Tibial nerve (tissue), 4 donors: ENCODE measurements at regions not wholly inside any gene's neighbourhood (a gene's known extent, or its start where the extent isn't known, plus 50 kb on each side); places are given as distances from the start of the nearest gene placed in this dataset.

Experiments
- DNase-seq, 2 donors: peaks; one replicate each; pipeline ENCODE4 v3.0.0-alpha.2; 2019; ENCODE audit warnings: low spot score in 2 of 2
- H3K27ac ChIP-seq, 4 donors: fragments of 200-600 bp; sonication (generic) in 3 of 4; one replicate each; pipeline ENCODE4 v1.5.1; 2017 to 2019; ENCODE audit warnings: mild to moderate bottlenecking in 1 of 4
- H3K27me3 ChIP-seq, 2 donors: fragments of 200-600 bp; sonication (generic) in 1 of 2; one replicate each; pipeline versions ENCODE4 v1.5.1 to v1.6.0; 2017 to 2019
- H3K36me3 ChIP-seq, 3 donors: fragments of 200-600 bp; sonication (generic); one replicate each; pipeline ENCODE4 v1.5.1; 2018 to 2019
- H3K4me1 ChIP-seq, 4 donors: fragments of 200-600 bp; sonication (generic) in 3 of 4; one replicate each; pipeline ENCODE4 v1.5.1; 2017 to 2019
- H3K4me3 ChIP-seq, 4 donors: fragments of 200-600 bp; sonication (generic) in 3 of 4; one replicate each; pipeline ENCODE4 v1.5.1; 2017 to 2019; ENCODE audit warnings: mild to moderate bottlenecking in 1 of 4, moderate library complexity in 1 of 4
- H3K9me3 ChIP-seq, 4 donors: fragments of 200-600 bp; sonication (generic) in 3 of 4; one replicate each; pipeline ENCODE4 v1.5.1; 2017 to 2019
- EP300 ChIP-seq, 2 donors: sonication (generic); formaldehyde crosslinking; IDR thresholded peaks; one replicate each; pipeline ENCODE4 v1.6.1; 2017; ENCODE audit warnings: antibody characterized with exemption in 2 of 2, mild to moderate bottlenecking in 1 of 2
- POLR2A ChIP-seq, 2 donors: fragments of 450-650 bp; IDR thresholded peaks; one replicate each; pipeline ENCODE4 v1.6.1; 2017; ENCODE audit warnings: antibody characterized with exemption in 2 of 2, mild to moderate bottlenecking in 2 of 2, moderate library complexity in 2 of 2
- whole genome bisulfite sequencing, 2 donors: methylation state at CpG; one replicate each; pipeline ENCODE4 v1.1.5; 2018; 5-methylcytosine and 5-hydroxymethylcytosine counted together
- TF ChIP-seq, protein P1 (sequence below), 5 experiments: fragments of 200-600 bp in 3 of 5; fragments of 450-650 bp in 2 of 5; sonication (generic) in 3 of 5; IDR thresholded peaks; one replicate each; pipeline ENCODE4 v1.5.1; 2016 to 2019; ENCODE audit warnings: antibody characterized with exemption in 5 of 5, mild to moderate bottlenecking in 3 of 5, moderate library complexity in 2 of 5

DNA sequence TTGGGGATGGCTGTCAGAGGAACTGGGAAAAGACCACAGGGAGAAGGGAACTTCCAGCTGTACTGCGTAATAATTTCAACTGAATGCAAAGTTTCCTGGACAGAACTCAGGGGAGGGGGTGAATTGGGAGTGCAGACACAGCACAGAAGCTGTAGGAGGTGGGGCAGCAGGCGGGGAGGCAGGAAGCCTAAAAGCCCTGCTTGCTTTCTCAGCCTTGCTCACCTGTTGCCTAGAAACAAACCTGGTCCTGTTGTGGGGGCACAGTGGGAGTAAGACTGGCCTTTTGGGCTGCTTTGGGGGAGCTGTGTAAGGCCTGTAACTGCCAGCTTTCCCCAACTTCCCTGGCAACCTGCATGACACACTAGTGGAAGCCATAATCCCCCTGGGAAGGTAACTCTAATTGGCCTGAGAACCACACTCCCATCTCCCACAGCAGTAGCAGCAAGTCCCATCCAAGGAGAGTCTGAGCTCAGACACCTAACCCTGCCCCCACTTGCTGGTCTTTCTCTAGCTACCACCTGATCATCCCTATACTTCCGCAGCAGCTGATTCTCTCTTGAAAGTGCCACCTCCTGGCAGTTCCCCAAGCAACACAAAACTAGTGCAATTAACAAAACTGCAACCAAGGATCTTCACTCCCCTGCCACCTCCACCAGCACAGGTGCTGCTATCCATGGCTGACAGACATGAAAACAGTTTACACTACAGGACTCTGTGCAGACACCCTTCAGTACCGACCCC lies 1239.3 kb downstream of the SORCS1 start:
- no peak for DNase-seq
- H3K4me3 ChIP-seq = no peak overlapping the region
- no peak overlapping the region for H3K27ac ChIP-seq
- TF ChIP-seq, protein P1, sequence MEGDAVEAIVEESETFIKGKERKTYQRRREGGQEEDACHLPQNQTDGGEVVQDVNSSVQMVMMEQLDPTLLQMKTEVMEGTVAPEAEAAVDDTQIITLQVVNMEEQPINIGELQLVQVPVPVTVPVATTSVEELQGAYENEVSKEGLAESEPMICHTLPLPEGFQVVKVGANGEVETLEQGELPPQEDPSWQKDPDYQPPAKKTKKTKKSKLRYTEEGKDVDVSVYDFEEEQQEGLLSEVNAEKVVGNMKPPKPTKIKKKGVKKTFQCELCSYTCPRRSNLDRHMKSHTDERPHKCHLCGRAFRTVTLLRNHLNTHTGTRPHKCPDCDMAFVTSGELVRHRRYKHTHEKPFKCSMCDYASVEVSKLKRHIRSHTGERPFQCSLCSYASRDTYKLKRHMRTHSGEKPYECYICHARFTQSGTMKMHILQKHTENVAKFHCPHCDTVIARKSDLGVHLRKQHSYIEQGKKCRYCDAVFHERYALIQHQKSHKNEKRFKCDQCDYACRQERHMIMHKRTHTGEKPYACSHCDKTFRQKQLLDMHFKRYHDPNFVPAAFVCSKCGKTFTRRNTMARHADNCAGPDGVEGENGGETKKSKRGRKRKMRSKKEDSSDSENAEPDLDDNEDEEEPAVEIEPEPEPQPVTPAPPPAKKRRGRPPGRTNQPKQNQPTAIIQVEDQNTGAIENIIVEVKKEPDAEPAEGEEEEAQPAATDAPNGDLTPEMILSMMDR (IDR thresholded peaks at IDR 0.05) = no peak
- no peak for TF ChIP-seq POLR2A (IDR thresholded peaks at IDR 0.05)
- TF ChIP-seq EP300 (IDR thresholded peaks at IDR 0.05) = no peak
- no peaks in the 10 kb centered on the region for H3K36me3 ChIP-seq
- no peaks in the 10 kb centered on the region for H3K4me1 ChIP-seq
- peaks cover 0 to 14% (median 1%) of the 10 kb centered on the region in 4 donors for H3K9me3 ChIP-seq
- 76 to 82% methylated on average over 4 of the region's 4 CpGs for WGBS, 2 donors
- no peaks in the 10 kb centered on the region for H3K27me3 ChIP-seq

DNA sequence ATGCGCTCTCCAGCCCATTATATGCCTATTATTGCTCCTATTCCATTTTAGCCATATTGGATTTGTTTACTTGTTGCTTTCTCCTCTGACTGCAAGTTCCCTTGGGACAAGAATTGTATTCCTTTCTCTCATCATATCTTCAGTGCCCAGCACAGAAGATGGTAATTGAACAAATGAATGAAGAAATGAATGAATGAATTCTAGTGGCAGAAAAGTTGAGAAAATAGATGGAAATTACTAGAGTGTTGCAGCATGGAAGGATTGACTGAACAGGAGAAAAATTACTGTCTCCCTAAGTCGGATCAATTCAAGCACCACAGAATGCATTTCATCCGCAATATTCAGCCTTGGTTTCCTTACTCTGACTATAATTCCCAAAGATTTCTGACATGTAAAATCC lies 1243.2 kb downstream of the SORCS1 start:
- no peak for DNase-seq
- no peak overlapping the region for H3K27ac ChIP-seq
- WGBS, 2 donors = 92 to 95% methylated on average over 3 of the region's 3 CpGs
- H3K27me3 ChIP-seq = no peaks in the 10 kb centered on the region
- H3K4me3 ChIP-seq = no peak overlapping the region
- H3K4me1 ChIP-seq = no peaks in the 10 kb centered on the region
- H3K36me3 ChIP-seq = no peaks in the 10 kb centered on the region
- peaks cover 0 to 4% (median 0%) of the 10 kb centered on the region in 4 donors for H3K9me3 ChIP-seq
- TF ChIP-seq EP300 (IDR thresholded peaks at IDR 0.05) (no peak), POLR2A (IDR thresholded peaks at IDR 0.05) (no peak)
- TF ChIP-seq, protein P1 (IDR thresholded peaks at IDR 0.05) = no peak

DNA sequence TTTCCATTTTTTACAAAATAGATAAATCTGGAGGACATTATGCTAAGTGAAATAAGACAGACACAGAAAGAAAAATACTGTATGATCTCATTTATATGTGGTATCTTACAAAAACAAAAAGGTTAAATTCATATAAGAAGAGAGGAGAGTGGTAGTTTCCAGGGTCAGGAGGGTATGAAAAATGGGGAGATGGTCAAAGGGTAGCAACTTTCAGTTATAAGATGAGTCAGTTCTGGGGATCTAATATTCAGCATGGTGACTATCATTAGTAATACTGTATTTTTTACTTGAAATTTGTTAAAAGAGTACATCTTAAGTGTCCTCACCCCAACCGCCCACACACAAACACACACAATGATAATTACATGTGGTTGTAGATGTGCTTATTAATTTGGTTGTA lies 1250.1 kb downstream of the SORCS1 start:
- TF ChIP-seq EP300 (IDR thresholded peaks at IDR 0.05) = no peak
- TF ChIP-seq POLR2A (IDR thresholded peaks at IDR 0.05) = no peak
- TF ChIP-seq, protein P1 (IDR thresholded peaks at IDR 0.05) = no peak
- H3K4me3 ChIP-seq = no peak overlapping the region
- no peaks in the 10 kb centered on the region for H3K27me3 ChIP-seq
- H3K36me3 ChIP-seq = no peaks in the 10 kb centered on the region
- no peaks in the 10 kb centered on the region for H3K9me3 ChIP-seq
- no peaks in the 10 kb centered on the region for H3K4me1 ChIP-seq
- no peak overlapping the region for H3K27ac ChIP-seq
- WGBS, 2 donors = 95 to 97% methylated on average over 1 of the region's 1 CpG
- DNase-seq = no peak

DNA sequence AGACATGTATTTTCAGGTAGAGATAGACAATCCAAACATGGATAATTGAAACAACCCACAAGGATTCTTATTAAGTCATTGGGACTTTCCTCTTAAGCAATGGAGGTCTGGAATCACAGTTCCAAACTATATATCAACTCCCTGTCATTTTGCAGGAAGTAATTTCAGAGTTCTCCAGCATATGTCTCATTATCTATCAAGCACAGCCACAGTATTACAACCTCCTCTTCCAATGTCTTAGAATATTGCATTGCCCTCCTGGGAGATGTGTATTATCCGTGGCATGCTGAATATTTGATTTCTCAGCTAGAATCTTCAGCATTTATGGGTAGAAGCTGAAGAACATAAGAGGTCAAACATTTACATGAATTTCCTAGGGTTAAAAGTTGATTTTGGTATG lies 1255.8 kb downstream of the SORCS1 start:
- Histone ChIP-seq H3K4me1 (no peaks in the 10 kb centered on the region), H3K4me3 (no peak overlapping the region), H3K9me3 (no peaks in the 10 kb centered on the region), H3K36me3 (no peaks in the 10 kb centered on the region), H3K27me3 (no peaks in the 10 kb centered on the region), H3K27ac (no peak overlapping the region)
- DNase-seq = no peak
- no peak for TF ChIP-seq POLR2A (IDR thresholded peaks at IDR 0.05)
- TF ChIP-seq EP300 (IDR thresholded peaks at IDR 0.05) = no peak
- TF ChIP-seq, protein P1 (IDR thresholded peaks at IDR 0.05) = no peak
- 39 to 62% methylated on average over 1 of the region's 1 CpG for WGBS, 2 donors

DNA sequence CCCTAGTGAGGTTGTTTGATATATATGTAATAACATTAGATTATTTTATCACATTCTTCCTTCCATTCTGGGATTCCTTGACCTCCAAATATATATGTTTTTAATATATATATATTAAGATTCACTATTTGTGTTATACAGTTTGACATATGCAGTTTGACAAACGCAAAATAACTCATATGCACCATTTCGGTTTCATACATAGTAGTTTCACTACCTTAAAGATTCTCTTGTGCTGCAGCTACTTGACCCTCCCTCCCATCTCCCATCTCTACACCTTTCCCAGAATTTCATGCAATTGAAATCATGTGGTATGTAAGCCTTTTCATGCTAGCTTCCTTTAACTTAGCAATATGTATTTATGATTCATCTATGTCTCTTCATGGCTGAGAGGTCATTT lies 1244.4 kb downstream of the SORCS3 start:
- TF ChIP-seq POLR2A (IDR thresholded peaks at IDR 0.05) (no peak), EP300 (IDR thresholded peaks at IDR 0.05) (no peak)
- TF ChIP-seq, protein P1 (IDR thresholded peaks at IDR 0.05) = no peak
- H3K4me1 ChIP-seq = no peaks in the 10 kb centered on the region
- no peak for DNase-seq
- no peaks in the 10 kb centered on the region for H3K36me3 ChIP-seq
- H3K27ac ChIP-seq = no peak overlapping the region
- peaks cover 0 to 14% (median 0%) of the 10 kb centered on the region in 4 donors for H3K9me3 ChIP-seq
- no peak overlapping the region for H3K4me3 ChIP-seq
- H3K27me3 ChIP-seq = no peaks in the 10 kb centered on the region
- WGBS, 2 donors = 87 to 94% methylated on average over 2 of the region's 2 CpGs
